Loucy (cell line): ENCODE measurements at regions not wholly inside any gene's neighbourhood (a gene's known extent, or its start where the extent isn't known, plus 50 kb on each side); places are given as distances from the start of the nearest gene placed in this dataset.

Source experiments
- EZH2phosphoT487 ChIP-seq: fragments of 200-600 bp; IDR thresholded peaks from 2 replicates; pipeline ENCODE4 v1.6.1; 2018; ENCODE audit warnings: antibody characterized with exemption, mild to moderate bottlenecking, moderate library complexity, borderline replicate concordance
- TF ChIP-seq, protein P1 (sequence below): fragments of 200-600 bp; sonication (generic); conservative IDR thresholded peaks from 2 replicates; pipeline ENCODE4 v1.5.1; 2014; ENCODE audit warnings: mild to moderate bottlenecking, antibody characterized with exemption, low read length

DNA sequence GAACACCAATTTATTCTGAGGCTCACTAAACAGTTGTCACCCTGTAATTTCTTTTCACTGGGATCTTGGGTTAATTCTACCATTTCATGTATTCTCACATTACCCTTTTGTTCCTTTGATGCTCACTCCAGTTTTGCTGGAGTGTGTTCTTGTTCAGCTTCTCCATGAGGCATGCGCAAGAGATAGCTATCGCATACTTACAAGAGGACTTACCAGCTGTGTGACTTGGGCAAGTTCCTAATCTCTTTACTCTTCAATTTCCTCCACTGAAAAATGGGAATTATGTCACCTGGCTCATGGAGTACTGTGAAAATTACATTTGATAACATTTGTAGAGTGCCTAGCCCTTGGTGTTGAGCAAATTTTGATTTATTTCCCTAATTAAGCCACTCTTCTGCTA is 56.5 kb upstream of the JDP2 start:
- TF ChIP-seq, protein P1, sequence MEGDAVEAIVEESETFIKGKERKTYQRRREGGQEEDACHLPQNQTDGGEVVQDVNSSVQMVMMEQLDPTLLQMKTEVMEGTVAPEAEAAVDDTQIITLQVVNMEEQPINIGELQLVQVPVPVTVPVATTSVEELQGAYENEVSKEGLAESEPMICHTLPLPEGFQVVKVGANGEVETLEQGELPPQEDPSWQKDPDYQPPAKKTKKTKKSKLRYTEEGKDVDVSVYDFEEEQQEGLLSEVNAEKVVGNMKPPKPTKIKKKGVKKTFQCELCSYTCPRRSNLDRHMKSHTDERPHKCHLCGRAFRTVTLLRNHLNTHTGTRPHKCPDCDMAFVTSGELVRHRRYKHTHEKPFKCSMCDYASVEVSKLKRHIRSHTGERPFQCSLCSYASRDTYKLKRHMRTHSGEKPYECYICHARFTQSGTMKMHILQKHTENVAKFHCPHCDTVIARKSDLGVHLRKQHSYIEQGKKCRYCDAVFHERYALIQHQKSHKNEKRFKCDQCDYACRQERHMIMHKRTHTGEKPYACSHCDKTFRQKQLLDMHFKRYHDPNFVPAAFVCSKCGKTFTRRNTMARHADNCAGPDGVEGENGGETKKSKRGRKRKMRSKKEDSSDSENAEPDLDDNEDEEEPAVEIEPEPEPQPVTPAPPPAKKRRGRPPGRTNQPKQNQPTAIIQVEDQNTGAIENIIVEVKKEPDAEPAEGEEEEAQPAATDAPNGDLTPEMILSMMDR = no peak
- no peak for TF ChIP-seq EZH2phosphoT487
